Panc1 (cell line): ENCODE measurements at regions not wholly inside any gene's neighbourhood (a gene's known extent, or its start where the extent isn't known, plus 50 kb on each side); places are given as distances from the start of the nearest gene placed in this dataset.

Experiments used
- ATAC-seq: fragments of 200-7000 bp; cut with Tn5 transposase; 2 replicates; pipeline ENCODE4 v1.9.1; 2020; ENCODE audit warnings: mild to moderate bottlenecking, moderate library complexity
- BruUV-seq: library from RNA; stranded (reverse); fragments of 400-500 nt; replicated peaks from 2 replicates; lab custom pipeline; 2021; lab: Mats Ljungman, UMichigan
- CTCF ChIA-PET: fragments of 300-600 bp; sonication (Branson Sonifier 250); formaldehyde crosslinking; loops from one replicate; lab custom pipeline; 2022; ENCODE audit warnings: antibody characterized with exemption; lab: Charles Lee
- POLR2A ChIA-PET: fragments of 300-600 bp; sonication (Branson Sonifier 250); formaldehyde crosslinking; loops from one replicate; lab custom pipeline; 2022; ENCODE audit warnings: antibody characterized with exemption; lab: Charles Lee
- DNase-seq: peaks from one replicate; pipeline ENCODE4 v3.0.0-alpha.2; 2010; ENCODE audit warnings: low read depth, low spot score
- H3K27ac ChIP-seq: 2 replicates; pipeline ENCODE4 v1.5.1; 2011; ENCODE audit warnings: mild to moderate bottlenecking, low read length, inconsistent platforms
- H3K27me3 ChIP-seq: fragments of 200-500 bp; sonication (Bioruptor generic); 2 replicates; pipeline ENCODE4 v1.6.0; 2014; ENCODE audit warnings: low read length, inconsistent platforms; ENCODE audit not compliant: control insufficient read depth, insufficient read depth
- H3K36me3 ChIP-seq: fragments of 200-500 bp; sonication (Bioruptor generic); 2 replicates; pipeline ENCODE4 v1.5.1; 2014; ENCODE audit warnings: inconsistent platforms, mild to moderate bottlenecking, low read length, moderate library complexity; ENCODE audit not compliant: control insufficient read depth, insufficient read depth
- H3K4me1 ChIP-seq: 2 replicates; pipeline ENCODE4 v1.5.1; 2011; ENCODE audit warnings: inconsistent platforms, mild to moderate bottlenecking, low read length, moderate library complexity; ENCODE audit not compliant: control insufficient read depth, insufficient read depth
- H3K4me3 ChIP-seq, 2 experiments: 2 replicates each; pipeline ENCODE4 v1.5.1; 2011 to 2012; ENCODE audit warnings: low read depth in 2 of 2, low read length in 2 of 2, mild to moderate bottlenecking in 2 of 2, inconsistent platforms in 1 of 2, moderate library complexity in 1 of 2
- H3K9me3 ChIP-seq: fragments of 200-500 bp; sonication (Bioruptor generic); 2 replicates; pipeline ENCODE4 v1.5.1; 2014; ENCODE audit warnings: low read depth, mild to moderate bottlenecking, inconsistent platforms, low read length, moderate library complexity; ENCODE audit not compliant: control insufficient read depth, insufficient read depth
- POLR2AphosphoS5 ChIP-seq: IDR thresholded peaks from 2 replicates; pipeline ENCODE4 v1.6.1; 2012; ENCODE audit warnings: mild to moderate bottlenecking, low read depth, low read length, moderate library complexity
- SIN3A ChIP-seq: IDR thresholded peaks from 2 replicates; pipeline ENCODE4 v1.6.1; 2012; ENCODE audit warnings: low read depth, mild to moderate bottlenecking, low read length, moderate library complexity, borderline replicate concordance; ENCODE audit not compliant: insufficient read depth
- TCF7L2 ChIP-seq: IDR thresholded peaks from 2 replicates; pipeline ENCODE4 v1.6.1; 2011; ENCODE audit warnings: mild to moderate bottlenecking, low read depth, low read length, inconsistent platforms
- in situ Hi-C: cut with HindIII; loops from 2 replicates; pipeline ENCODE4 v1.10.0; 2016; ENCODE audit warnings: low sequenced_read_pairs, low pct_unique_long_range_greater_than_20kb
- intact Hi-C: fragments of 100-400 bp; cut with micrococcal nuclease; formaldehyde crosslinking; loops from one replicate; pipeline ENCODE4 v1.10.0; 2022; ENCODE audit not compliant: unreplicated experiment
- TF ChIP-seq, protein P1 (sequence below): fragments of 450-650 bp; IDR thresholded peaks from 2 replicates; pipeline ENCODE4 v1.5.1; 2017; ENCODE audit warnings: mild to moderate bottlenecking
- TF ChIP-seq, protein P2 (sequence below), 2 experiments: IDR thresholded peaks; 2 replicates each; pipeline ENCODE4 v1.6.1; 2011 to 2012; ENCODE audit warnings: low read depth in 2 of 2, control low read depth in 1 of 2, low read length in 1 of 2, mild to moderate bottlenecking in 1 of 2, moderate library complexity in 1 of 2; ENCODE audit not compliant: insufficient read depth in 1 of 2

DNA sequence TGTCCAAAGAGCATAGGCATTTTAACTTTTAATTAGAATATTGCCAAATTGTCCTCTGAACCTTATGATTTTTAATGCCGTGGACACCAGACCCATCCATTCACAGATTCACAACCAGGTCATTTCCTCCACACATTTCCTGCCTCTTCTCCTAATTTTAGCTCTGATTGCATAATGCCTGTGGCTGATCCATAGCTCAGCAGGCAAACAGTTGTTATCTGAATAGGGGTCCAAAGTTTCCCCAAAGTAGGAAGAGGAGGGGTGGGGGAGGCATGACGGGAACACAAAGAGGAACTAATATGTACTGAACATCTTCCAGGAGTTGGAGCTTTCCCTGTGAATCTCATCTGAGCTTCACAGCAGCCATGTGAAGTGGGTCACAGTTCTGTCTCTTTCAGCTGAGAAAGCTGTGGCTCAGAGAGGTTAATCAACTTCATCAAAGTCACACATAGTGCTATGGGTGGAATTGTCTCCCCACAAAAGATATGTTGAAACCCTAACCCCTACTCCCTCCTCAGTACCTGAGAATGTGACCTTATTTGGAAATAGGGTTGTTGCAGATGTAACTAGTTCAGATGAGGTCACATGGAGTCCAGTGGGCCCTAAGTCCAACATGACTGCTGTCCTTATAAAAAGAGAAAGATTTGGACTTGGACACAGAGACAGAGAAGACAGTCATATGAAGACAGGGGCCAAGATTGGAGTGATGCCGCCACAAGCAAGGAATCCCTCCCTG lies 106.7 kb upstream of the AGBL1 start:
- no TSS peak for BruUV-seq
- TF ChIP-seq TCF7L2 (no peak), POLR2AphosphoS5 (no peak), SIN3A (no peak)
- TF ChIP-seq, protein P1, sequence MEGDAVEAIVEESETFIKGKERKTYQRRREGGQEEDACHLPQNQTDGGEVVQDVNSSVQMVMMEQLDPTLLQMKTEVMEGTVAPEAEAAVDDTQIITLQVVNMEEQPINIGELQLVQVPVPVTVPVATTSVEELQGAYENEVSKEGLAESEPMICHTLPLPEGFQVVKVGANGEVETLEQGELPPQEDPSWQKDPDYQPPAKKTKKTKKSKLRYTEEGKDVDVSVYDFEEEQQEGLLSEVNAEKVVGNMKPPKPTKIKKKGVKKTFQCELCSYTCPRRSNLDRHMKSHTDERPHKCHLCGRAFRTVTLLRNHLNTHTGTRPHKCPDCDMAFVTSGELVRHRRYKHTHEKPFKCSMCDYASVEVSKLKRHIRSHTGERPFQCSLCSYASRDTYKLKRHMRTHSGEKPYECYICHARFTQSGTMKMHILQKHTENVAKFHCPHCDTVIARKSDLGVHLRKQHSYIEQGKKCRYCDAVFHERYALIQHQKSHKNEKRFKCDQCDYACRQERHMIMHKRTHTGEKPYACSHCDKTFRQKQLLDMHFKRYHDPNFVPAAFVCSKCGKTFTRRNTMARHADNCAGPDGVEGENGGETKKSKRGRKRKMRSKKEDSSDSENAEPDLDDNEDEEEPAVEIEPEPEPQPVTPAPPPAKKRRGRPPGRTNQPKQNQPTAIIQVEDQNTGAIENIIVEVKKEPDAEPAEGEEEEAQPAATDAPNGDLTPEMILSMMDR = no peak
- TF ChIP-seq, protein P2, sequence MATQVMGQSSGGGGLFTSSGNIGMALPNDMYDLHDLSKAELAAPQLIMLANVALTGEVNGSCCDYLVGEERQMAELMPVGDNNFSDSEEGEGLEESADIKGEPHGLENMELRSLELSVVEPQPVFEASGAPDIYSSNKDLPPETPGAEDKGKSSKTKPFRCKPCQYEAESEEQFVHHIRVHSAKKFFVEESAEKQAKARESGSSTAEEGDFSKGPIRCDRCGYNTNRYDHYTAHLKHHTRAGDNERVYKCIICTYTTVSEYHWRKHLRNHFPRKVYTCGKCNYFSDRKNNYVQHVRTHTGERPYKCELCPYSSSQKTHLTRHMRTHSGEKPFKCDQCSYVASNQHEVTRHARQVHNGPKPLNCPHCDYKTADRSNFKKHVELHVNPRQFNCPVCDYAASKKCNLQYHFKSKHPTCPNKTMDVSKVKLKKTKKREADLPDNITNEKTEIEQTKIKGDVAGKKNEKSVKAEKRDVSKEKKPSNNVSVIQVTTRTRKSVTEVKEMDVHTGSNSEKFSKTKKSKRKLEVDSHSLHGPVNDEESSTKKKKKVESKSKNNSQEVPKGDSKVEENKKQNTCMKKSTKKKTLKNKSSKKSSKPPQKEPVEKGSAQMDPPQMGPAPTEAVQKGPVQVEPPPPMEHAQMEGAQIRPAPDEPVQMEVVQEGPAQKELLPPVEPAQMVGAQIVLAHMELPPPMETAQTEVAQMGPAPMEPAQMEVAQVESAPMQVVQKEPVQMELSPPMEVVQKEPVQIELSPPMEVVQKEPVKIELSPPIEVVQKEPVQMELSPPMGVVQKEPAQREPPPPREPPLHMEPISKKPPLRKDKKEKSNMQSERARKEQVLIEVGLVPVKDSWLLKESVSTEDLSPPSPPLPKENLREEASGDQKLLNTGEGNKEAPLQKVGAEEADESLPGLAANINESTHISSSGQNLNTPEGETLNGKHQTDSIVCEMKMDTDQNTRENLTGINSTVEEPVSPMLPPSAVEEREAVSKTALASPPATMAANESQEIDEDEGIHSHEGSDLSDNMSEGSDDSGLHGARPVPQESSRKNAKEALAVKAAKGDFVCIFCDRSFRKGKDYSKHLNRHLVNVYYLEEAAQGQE (IDR thresholded peaks at IDR 0.05; ENCODE audit: insufficient read depth in 1 of 2, low read depth in 2 of 2, low read length in 1 of 2) = no peak
- DNase-seq (no peak), ATAC-seq (no peak)
- in situ Hi-C loops = no loop called here
- no peaks in the 10 kb centered on the region for H3K9me3 ChIP-seq
- H3K4me3 ChIP-seq = no peak overlapping the region
- intact Hi-C loops = no loop called here
- H3K36me3 ChIP-seq = no peaks in the 10 kb centered on the region
- POLR2A ChIA-PET = interaction anchor here (0.6 kb wide), 1 partner anchor 300 kb away, joined by 14 read pairs; no protein-coding TSS in a partner anchor
- H3K27me3 ChIP-seq = peaks cover 2% of the 10 kb centered on the region; the same call in 1 of the 2 replicates
- H3K4me1 ChIP-seq = no peaks in the 10 kb centered on the region
- CTCF ChIA-PET = no interaction called here
- no peak overlapping the region for H3K27ac ChIP-seq

DNA sequence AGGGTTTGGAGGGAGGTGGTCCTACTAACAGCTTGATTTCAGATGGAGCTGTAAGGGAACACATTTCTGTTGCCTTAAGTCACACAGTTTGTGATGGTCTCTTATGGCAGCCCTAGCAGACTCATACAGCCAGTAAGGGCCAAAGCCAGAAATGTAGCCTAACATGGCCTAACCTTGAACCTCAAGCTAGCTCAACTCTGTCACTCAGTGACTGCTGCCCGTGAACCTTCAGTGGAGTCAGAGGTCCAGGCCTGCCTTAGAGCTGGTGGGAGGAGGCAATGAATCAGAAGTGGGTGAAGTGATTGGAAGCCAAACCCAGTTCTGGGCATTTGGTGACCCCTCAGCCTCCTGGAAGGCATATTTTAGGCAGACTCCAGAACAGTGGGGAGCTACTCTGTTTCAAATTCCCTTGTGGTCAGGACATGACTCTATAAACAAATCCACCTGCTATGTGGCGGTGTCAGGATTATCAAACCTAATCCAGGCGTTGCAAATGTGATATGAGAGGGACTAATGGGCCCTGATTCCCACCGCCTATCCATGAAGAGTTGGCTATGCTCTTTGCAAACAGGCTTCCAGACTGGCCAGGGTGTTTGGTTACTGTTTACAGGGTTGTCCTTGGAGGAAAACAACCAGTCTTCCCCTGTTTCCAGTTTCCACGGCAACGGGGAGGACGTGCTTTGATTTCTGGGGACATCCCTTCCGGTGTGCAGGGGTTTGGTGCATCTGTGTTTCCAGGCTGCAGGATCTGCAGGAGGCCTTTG lies 105.9 kb upstream of the AGBL1 start:
- DNase-seq = no peak
- POLR2A ChIA-PET = no interaction called here
- no TSS peak for BruUV-seq

More for the DNA sequence above, 105.9 kb upstream of the AGBL1 start:
- TF ChIP-seq, protein P1 = no peak
- TF ChIP-seq, protein P2 (IDR thresholded peaks at IDR 0.05; ENCODE audit: insufficient read depth in 1 of 2, low read depth in 2 of 2, low read length in 1 of 2) = no peak
- TF ChIP-seq TCF7L2 (no peak), POLR2AphosphoS5 (no peak), SIN3A (no peak)
- Histone ChIP-seq H3K9me3 (no peaks in the 10 kb centered on the region), H3K4me1 (no peaks in the 10 kb centered on the region), H3K27me3 (peaks cover 2% of the 10 kb centered on the region; the same call in 1 of the 2 replicates), H3K36me3 (no peaks in the 10 kb centered on the region), H3K4me3 (no peak overlapping the region), H3K27ac (no peak overlapping the region)
- intact Hi-C loops = no loop called here
- CTCF ChIA-PET = no interaction called here
- no peak for ATAC-seq
- in situ Hi-C loops = no loop called here
